GM21786 (cell line): ENCODE measurements at regions not wholly inside any gene's neighbourhood (a gene's known extent, or its start where the extent isn't known, plus 50 kb on each side); places are given as distances from the start of the nearest gene placed in this dataset.

Source experiments
- ATAC-seq: cut with Tn5 transposase; IDR thresholded peaks from one replicate; pipeline ENCODE4 v1.9.1; 2021; ENCODE audit not compliant: unreplicated experiment

GRCh38 chr21:35768187-35768586 lies 292.1 kb downstream of the SETD4 start:
- ATAC-seq = no peak

- no peak for ATAC-seq
These were observed 295.7 kb downstream of the SETD4 start for GRCh38 chr21:35764586-35764985.

GRCh38 chr21:35764077-35764476 lies 296.2 kb downstream of the SETD4 start:
- no peak for ATAC-seq

GRCh38 chr21:35754583-35754982 lies 305.7 kb downstream of the SETD4 start:
- no peak for ATAC-seq

- no peak for ATAC-seq
These were observed 307.0 kb downstream of the SETD4 start for GRCh38 chr21:35753308-35753707.

GRCh38 chr21:35751171-35751570 lies 309.2 kb downstream of the SETD4 start:
- ATAC-seq = no peak

GRCh38 chr21:35749904-35750303 lies 310.4 kb downstream of the SETD4 start:
- ATAC-seq = no peak

- no peak for ATAC-seq
These were observed 311.5 kb downstream of the SETD4 start for GRCh38 chr21:35748678-35749314.

- no peak for ATAC-seq
These were observed 316.8 kb downstream of the SETD4 start for GRCh38 chr21:35743571-35743970.

GRCh38 chr21:35738347-35738961 lies 321.9 kb downstream of the SETD4 start:
- ATAC-seq = no peak

- no peak for ATAC-seq
These were observed 322.4 kb downstream of the SETD4 start for GRCh38 chr21:35737899-35738346.

- no peak for ATAC-seq
These were observed 322.9 kb downstream of the SETD4 start for GRCh38 chr21:35737449-35737848.

GRCh38 chr21:35732788-35733187 lies 327.5 kb downstream of the SETD4 start:
- no peak for ATAC-seq

GRCh38 chr21:35730325-35730724 lies 330.0 kb downstream of the SETD4 start:
- ATAC-seq = no peak

GRCh38 chr21:35727830-35728229 lies 332.5 kb downstream of the SETD4 start:
- ATAC-seq = no peak

- no peak for ATAC-seq
These were observed 336.2 kb downstream of the SETD4 start for GRCh38 chr21:35724156-35724555.

- ATAC-seq = no peak
These were observed 338.6 kb downstream of the SETD4 start for GRCh38 chr21:35721701-35722100.

- no peak for ATAC-seq
These were observed 340.1 kb downstream of the SETD4 start for GRCh38 chr21:35720208-35720731.

GRCh38 chr21:35719080-35719479 lies 341.2 kb downstream of the SETD4 start:
- no peak for ATAC-seq

- no peak for ATAC-seq
These were observed 343.3 kb downstream of the SETD4 start for GRCh38 chr21:35716876-35717565.

GRCh38 chr21:35713914-35714313 lies 346.4 kb downstream of the SETD4 start:
- ATAC-seq = no peak

- ATAC-seq = no peak
These were observed 348.7 kb downstream of the SETD4 start for GRCh38 chr21:35711661-35712060.
